GM19395 (cell line): ENCODE measurements at regions not wholly inside any gene's neighbourhood (a gene's known extent, or its start where the extent isn't known, plus 50 kb on each side); places are given as distances from the start of the nearest gene placed in this dataset.

Experiments used
- ATAC-seq: cut with Tn5 transposase; IDR thresholded peaks from one replicate; pipeline ENCODE4 v1.9.1; 2021; ENCODE audit warnings: mild to moderate bottlenecking, moderate library complexity; ENCODE audit not compliant: unreplicated experiment

DNA sequence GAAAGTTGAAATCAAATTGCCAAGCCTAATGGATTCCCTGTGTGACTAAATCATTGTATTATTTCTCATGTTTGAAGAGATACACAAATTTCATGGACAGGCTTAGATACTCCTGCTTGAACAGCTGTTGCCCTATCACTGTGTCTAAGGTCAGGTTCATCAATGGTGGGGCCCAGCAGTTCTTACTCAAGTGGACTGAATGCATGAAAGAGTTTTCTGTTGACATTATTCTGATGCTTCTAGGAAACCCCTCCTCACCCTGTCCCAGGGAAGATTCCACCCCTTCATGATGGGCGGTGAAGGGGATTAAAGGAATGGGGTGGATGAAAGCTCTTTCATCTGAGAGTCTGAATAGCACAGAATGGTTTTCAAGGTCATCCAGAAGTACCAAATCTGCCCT, 148.8 kb downstream of the INO80D start:
- ATAC-seq, result no peak

GRCh38 chr2:205936446-205936845, 149.5 kb downstream of the INO80D start:
- ATAC-seq, result no peak

DNA sequence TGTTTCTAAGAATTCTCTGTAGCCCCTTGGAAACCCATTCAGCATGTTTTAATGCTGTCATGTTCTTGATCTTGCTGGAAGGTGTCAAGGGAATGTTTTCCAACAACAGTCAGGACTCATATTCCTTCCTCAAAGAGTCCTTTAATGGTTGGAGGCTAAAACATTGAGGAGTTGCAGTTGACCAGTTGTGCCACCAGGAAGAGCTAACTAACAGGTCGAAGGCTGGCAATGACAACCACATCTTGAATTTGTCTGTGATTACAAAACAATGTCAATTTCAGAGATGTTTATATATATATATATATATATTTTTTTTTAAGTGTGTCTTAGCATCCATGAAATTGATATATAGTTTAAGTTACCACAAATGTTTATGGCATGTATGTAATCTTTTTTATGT, 151.5 kb downstream of the INO80D start:
- ATAC-seq, result no peak

GRCh38 chr2:205932861-205933260, 153.1 kb downstream of the INO80D start:
- ATAC-seq, result no peak

DNA sequence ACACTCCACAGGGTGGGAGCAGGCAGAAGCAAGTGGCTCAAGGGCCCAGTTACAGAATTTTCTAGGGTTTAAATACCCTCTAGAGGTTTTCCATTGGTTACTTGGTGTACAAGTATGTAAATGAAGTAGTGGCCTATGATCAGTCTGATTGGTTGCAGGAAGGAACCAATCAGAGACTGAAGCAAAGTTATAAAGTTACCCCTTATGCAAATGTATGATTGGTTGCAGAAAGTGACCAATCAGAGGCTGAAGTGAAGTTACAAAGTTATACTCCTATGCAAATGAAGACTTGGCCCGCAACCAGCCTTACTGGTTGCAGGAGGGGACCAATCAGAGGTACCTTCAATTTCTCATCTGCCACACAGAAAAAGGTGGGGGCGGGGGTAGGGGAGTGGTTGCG, 154.6 kb downstream of the INO80D start:
- ATAC-seq, result no peak

DNA sequence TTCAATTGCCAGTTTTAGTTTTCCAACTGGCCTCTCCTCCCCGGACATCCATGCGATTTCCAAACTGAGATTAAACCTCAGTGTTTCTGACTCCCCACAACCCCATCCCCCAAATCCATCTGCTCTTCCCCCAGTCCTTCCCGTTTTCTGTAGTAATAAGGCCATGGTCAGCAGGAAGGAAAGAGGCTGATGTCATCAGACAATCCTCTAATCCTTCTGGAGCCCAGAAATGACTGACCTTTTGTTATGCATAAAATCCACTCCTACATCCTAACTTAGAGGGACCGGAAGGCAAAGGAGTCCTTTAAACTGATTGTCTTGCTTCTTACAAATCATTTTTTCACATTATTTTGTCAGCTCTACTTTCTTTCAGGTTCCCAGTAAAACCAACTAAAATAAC, 155.8 kb downstream of the INO80D start:
- no peak for ATAC-seq

- ATAC-seq, result no peak
Measured at GRCh38 chr2:205929246-205929942, 156.6 kb downstream of the INO80D start.

DNA sequence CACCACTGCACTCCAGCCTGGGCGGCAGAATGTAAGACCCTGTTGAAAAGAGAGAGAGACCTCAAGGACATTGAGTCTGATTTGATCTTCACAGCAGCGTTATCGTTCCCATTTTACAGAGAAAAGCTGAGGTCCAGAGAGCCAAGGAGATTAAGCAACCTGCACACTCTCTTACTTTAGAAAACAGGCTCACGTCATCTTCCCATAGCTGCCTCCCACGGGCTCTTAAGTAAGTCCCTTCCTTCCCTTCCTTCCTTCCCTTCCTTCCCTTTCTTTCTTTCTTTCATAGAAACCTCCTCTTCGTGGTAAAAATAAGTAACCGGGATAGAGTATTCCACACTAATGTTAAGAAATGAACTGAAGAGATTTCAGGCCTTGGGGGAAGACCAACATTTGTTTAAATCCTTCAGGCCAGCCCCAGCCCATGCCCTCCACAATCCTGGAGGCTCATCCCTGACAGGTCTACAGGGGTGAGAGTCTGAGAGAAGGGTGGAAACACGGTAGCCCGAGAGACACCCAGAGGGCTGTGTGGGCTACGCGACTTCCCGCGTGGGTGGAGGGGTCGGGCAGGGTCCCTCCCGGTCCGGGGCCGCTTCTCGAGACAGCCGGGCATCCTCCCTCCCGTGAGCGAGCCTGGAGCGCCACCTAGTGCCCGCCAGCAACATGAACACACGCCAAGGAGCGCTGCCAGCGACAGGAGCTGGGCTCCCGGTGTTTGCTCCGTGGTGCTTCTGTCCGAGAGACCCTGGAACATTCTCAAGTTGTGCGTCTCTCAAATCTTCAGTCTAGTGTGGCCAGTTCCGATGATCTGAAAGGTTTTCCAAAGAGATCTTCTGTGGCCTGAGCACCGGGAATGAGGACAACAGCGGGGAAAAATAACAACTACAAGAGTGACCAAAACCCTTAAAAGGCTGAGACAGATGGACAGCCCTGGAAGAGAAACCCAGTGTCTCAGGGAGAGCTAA, 160.3 kb downstream of the INO80D start:
- ATAC-seq, result peak; percentile 90

DNA sequence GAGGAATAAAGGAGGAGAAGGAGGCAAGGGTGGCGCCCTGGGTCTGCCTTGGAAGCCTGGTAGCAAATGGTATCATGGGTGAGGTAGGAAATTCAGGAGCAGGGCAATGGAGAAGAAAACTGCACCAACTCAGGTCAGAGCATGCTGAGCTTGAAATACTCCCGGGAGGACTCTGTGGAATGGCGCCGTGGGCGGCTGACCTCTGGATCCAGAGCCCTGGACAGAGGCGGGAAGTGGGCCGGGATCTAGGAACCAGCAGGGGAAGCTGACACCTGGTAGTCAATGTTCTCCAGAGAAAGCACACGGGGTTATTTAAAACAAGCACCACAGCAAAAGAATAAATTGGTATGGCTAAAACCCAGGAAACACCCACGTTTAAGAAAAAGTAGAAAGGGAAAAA, 161.3 kb downstream of the INO80D start:
- ATAC-seq, result no peak

- ATAC-seq, result no peak
Measured at GRCh38 chr2:205915130-205915524, 170.8 kb downstream of the INO80D start.

- no peak for ATAC-seq
Measured at GRCh38 chr2:205914213-205915129, 171.5 kb downstream of the INO80D start.

- no peak for ATAC-seq
Measured at GRCh38 chr2:205913668-205914067, 172.3 kb downstream of the INO80D start.

DNA sequence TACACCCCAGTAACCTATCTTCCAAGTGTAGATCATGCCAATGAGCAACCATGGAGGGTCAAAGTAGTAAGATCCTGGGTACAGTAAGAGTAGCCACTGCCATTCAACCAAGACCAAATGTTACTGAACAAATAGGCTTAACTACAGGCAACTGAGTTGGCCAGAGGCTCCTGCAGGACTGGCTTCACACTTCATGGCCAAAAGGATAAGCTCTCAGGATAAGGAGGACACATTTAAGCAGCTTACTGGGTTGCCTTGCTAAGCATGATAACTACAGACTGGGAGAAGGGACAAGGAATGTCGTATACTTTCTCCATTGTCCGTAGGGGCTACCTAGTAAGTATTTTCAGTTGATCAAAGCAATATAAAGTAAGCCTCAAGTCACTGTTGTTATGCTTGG, 174.7 kb downstream of the INO80D start:
- ATAC-seq, result no peak

GRCh38 chr2:205909184-205909572, 176.8 kb downstream of the INO80D start:
- ATAC-seq, result no peak

GRCh38 chr2:205908212-205909183, 177.5 kb downstream of the INO80D start:
- ATAC-seq, result no peak

DNA sequence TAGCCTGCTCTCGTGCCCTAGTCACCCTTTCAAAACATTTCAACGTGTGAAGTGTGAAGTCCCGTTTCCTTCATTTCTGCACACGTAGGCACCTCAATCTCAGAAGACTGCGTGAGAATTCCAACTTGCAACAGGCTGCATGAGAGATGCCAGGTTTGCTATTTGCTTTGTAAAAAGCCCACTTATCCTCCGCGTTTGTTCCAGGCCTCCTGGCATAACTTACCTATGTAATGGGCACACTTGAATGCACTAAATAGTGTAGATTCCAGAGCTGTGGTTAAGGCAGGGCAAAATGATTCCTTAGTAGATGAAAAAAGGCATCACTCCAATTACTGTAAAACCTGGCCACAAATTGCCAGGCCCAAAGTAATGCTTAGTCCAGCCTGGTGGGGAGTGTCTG, 179.6 kb downstream of the INO80D start:
- no peak for ATAC-seq

- ATAC-seq, result no peak
Measured at GRCh38 chr2:205905576-205905975, 180.4 kb downstream of the INO80D start.

DNA sequence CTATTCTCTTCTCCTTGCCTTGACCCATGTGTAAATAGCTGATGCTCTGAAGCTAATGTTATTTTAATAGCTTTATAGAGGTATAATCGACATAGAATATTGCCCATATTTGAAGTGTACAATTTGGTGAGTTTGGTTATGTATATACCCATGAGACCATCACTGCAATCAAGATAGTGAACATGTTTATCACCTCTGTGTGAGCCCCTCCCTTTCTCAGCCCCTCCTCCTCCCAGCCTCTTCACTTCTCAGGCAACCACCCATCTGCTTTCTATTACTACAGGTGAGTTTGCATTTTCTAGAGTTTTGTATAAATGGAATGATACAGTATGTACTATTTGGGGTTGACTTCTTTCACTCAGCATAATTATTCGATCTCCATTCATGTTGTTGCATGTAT, 181.1 kb downstream of the INO80D start:
- ATAC-seq, result no peak

DNA sequence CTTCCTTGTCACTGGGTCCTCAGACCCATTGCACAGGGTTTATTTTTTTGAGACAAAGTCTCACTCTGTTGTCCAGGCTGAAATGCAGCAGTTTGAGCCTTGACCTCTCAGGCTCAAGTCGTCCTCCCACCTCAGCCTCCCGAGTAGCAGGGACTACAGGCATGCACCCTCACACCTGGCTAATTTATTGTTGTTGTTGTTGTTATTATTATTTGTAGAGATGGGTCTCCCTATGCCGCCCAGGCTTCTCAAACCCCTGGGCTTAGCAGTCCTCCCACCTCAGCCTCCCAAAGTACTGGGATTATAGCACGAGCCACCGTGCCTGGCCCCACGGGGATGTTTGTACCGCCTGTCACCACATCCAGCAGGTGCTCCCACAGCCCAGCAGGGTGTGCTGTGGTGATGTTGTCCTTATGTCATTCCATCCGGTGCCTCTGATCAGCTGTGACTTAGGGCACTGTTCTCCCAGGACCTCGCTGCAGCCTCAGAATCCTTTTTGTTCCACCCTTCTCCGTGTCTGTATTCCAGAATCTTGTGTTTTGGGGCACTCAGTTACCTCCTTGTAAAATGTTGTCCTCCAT, 182.3 kb downstream of the INO80D start:
- peak; percentile 90 for ATAC-seq

DNA sequence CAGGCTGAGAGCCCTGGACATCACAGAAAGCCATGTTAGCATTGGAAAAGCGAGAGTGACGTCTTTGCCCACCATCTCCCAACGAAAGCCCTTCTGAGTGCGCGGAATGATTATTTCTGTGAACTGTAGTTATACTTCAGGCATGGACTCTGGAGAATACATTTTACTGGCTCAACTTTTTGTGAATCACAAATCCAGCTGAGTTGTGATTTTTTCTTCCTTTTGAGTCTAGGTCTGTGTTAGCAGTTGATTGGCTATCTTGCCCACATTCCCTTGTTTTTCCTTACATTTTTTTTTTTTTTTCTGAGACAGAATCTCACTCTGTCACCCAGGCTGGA, 183.1 kb downstream of the INO80D start:
- ATAC-seq, result no peak
